Peyer's patch (tissue), 4 donors: ENCODE measurements at regions not wholly inside any gene's neighbourhood (a gene's known extent, or its start where the extent isn't known, plus 50 kb on each side); places are given as distances from the start of the nearest gene placed in this dataset.

Experiments used
- CTCF ChIP-seq, 6 experiments: fragments of 450-650 bp in 4 of 6; fragments of 200-600 bp in 2 of 6; sonication (generic) in 1 of 6; IDR thresholded peaks; one replicate each; pipeline ENCODE4 v1.5.1; 2017 to 2019; ENCODE audit warnings: antibody characterized with exemption in 6 of 6, mild to moderate bottlenecking in 3 of 6, moderate library complexity in 1 of 6
- POLR2A ChIP-seq, 2 donors: fragments of 450-650 bp; IDR thresholded peaks; one replicate each; pipeline ENCODE4 v1.5.1; 2017; ENCODE audit warnings: antibody characterized with exemption in 2 of 2, mild to moderate bottlenecking in 2 of 2, moderate library complexity in 2 of 2

GRCh38 chr5:165521816-165522610 is 2016.6 kb downstream of the MAT2B start:
- TF ChIP-seq CTCF (IDR thresholded peaks at IDR 0.05) (no peak), POLR2A (IDR thresholded peaks at IDR 0.05) (no peak)
